Esophagus squamous epithelium (tissue), 4 donors: ENCODE measurements at regions not wholly inside any gene's neighbourhood (a gene's known extent, or its start where the extent isn't known, plus 50 kb on each side); places are given as distances from the start of the nearest gene placed in this dataset.

ENCODE experiments used
- CTCF ChIP-seq, 6 experiments: fragments of 450-650 bp in 4 of 6; fragments of 200-600 bp in 2 of 6; sonication (generic) in 2 of 6; IDR thresholded peaks; one replicate each; pipeline ENCODE4 v1.5.1; 2016 to 2019; ENCODE audit warnings: antibody characterized with exemption in 6 of 6, mild to moderate bottlenecking in 4 of 6, moderate library complexity in 4 of 6
- POLR2A ChIP-seq, 4 donors: fragments of 450-650 bp; IDR thresholded peaks; one replicate each; pipeline ENCODE4 v1.6.1; 2017; ENCODE audit warnings: antibody characterized with exemption in 4 of 4, mild to moderate bottlenecking in 4 of 4, moderate library complexity in 3 of 4

- TF ChIP-seq CTCF (IDR thresholded peaks at IDR 0.05) (no peak), POLR2A (IDR thresholded peaks at IDR 0.05) (no peak)
These were observed 337.6 kb upstream of the FIGN start for GRCh38 chr2:164073101-164074074.
